ENCODE measurements at regions not wholly inside any gene's neighbourhood (a gene's known extent, or its start where the extent isn't known, plus 50 kb on each side); places are given as distances from the start of the nearest gene placed in this dataset.

GRCh38 chr6:43968110-43968965, 158.9 kb downstream of the MRPL14 start:
- Histone ChIP-seq H3K27ac (ENCODE audit: low read length) (no peak overlapping the region), H3K4me3 (ENCODE audit: low read length) (no peak overlapping the region), H3K36me3 (ENCODE audit: low read depth, low read length) (no peaks in the 10 kb centered on the region), H3K9me2 (replicated peaks; ENCODE audit: low read length) (no peaks in the 10 kb centered on the region), H3K9ac (ENCODE audit: low read length) (no peak overlapping the region), H3K79me2 (ENCODE audit: low read length) (no peaks in the 10 kb centered on the region), H3K4me1 (ENCODE audit: insufficient read depth, low read length) (peaks cover 26% of the 10 kb centered on the region), H4K20me1 (ENCODE audit: low read length) (no peaks in the 10 kb centered on the region), H3K4me2 (ENCODE audit: low read length) (no peak overlapping the region), H3K9me3 (ENCODE audit: low read length) (no peaks in the 10 kb centered on the region), H3F3A (ENCODE audit: low read length, unreplicated experiment) (no peaks in the 10 kb centered on the region), H3K27me3 (ENCODE audit: low read length) (no peaks in the 10 kb centered on the region), H2AFZ (ENCODE audit: low read length) (no peak overlapping the region)
- DNase-seq (no peak), ATAC-seq (no peak)
- BruUV-seq (replicated peaks), result no TSS peak
- intact Hi-C loops (cut with micrococcal nuclease), result no loop called here
- TF ChIP-seq EZH2phosphoT487 (IDR thresholded peaks at IDR 0.05; ENCODE audit: borderline replicate concordance, low read length) (no peak), EZH2 (IDR thresholded peaks at IDR 0.05; ENCODE audit: low read length, unreplicated experiment) (no peak)
- TF ChIP-seq, protein P1, sequence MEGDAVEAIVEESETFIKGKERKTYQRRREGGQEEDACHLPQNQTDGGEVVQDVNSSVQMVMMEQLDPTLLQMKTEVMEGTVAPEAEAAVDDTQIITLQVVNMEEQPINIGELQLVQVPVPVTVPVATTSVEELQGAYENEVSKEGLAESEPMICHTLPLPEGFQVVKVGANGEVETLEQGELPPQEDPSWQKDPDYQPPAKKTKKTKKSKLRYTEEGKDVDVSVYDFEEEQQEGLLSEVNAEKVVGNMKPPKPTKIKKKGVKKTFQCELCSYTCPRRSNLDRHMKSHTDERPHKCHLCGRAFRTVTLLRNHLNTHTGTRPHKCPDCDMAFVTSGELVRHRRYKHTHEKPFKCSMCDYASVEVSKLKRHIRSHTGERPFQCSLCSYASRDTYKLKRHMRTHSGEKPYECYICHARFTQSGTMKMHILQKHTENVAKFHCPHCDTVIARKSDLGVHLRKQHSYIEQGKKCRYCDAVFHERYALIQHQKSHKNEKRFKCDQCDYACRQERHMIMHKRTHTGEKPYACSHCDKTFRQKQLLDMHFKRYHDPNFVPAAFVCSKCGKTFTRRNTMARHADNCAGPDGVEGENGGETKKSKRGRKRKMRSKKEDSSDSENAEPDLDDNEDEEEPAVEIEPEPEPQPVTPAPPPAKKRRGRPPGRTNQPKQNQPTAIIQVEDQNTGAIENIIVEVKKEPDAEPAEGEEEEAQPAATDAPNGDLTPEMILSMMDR (conservative IDR thresholded peaks at IDR 0.05; ENCODE audit: low read depth, low read length), result no peak
- ChIA-PET CTCF (no interaction called here), POLR2A (ENCODE audit: unreplicated experiment) (no interaction called here)

DNA sequence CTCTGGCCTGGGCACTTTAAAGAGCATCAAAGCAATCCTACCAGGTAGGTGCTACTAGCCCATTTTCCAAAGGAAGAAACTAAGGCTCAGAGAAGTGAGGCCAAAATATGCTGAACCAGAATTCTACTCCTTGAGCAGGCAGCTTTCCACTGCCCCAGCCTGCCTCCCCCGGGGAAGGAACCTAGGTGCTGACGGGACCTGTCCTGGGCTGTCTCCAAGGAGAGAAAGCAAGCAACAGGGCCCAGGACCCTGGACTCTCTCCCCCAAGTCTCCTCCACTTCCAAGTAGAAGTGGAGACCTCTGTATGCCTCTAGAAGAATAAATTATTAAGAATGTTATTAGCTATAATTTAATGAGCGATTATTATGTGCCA, 159.5 kb downstream of the MRPL14 start:
- intact Hi-C loops (cut with micrococcal nuclease), result no loop called here
- Histone ChIP-seq H3K4me2 (ENCODE audit: low read length) (no peak overlapping the region), H3K4me3 (ENCODE audit: low read length) (no peak overlapping the region), H4K20me1 (ENCODE audit: low read length) (no peaks in the 10 kb centered on the region), H3K9ac (ENCODE audit: low read length) (no peak overlapping the region), H3K27me3 (ENCODE audit: low read length) (no peaks in the 10 kb centered on the region), H2AFZ (ENCODE audit: low read length) (no peak overlapping the region), H3K4me1 (ENCODE audit: insufficient read depth, low read length) (peaks cover 20% of the 10 kb centered on the region), H3K79me2 (ENCODE audit: low read length) (no peaks in the 10 kb centered on the region), H3F3A (ENCODE audit: low read length, unreplicated experiment) (no peaks in the 10 kb centered on the region), H3K9me2 (replicated peaks; ENCODE audit: low read length) (no peaks in the 10 kb centered on the region), H3K9me3 (ENCODE audit: low read length) (no peaks in the 10 kb centered on the region), H3K27ac (ENCODE audit: low read length) (no peak overlapping the region), H3K36me3 (ENCODE audit: low read depth, low read length) (no peaks in the 10 kb centered on the region)
- ATAC-seq, result no peak
- TF ChIP-seq, protein P1 (conservative IDR thresholded peaks at IDR 0.05; ENCODE audit: low read depth, low read length), result no peak
- TF ChIP-seq EZH2 (IDR thresholded peaks at IDR 0.05; ENCODE audit: low read length, unreplicated experiment), result no peak
- no peak for TF ChIP-seq EZH2phosphoT487 (IDR thresholded peaks at IDR 0.05; ENCODE audit: borderline replicate concordance, low read length)
- no TSS peak for BruUV-seq (replicated peaks)
- ChIA-PET CTCF (no interaction called here), POLR2A (ENCODE audit: unreplicated experiment) (no interaction called here)
- DNase-seq, result no peak
